GM23338 (cell line): ENCODE measurements at regions not wholly inside any gene's neighbourhood (a gene's known extent, or its start where the extent isn't known, plus 50 kb on each side); places are given as distances from the start of the nearest gene placed in this dataset.
A peak's percentile ranks its signal among the peaks of the same experiment; 100 is the strongest.

Source experiments
- ATAC-seq: fragments of 200-7000 bp; cut with Tn5 transposase; 3 replicates; pipeline ENCODE4 v1.9.1; 2020
- DNase-seq: peaks from one replicate; pipeline ENCODE4 v3.0.0-alpha.2; 2015; ENCODE audit warnings: low spot score
- H2AFZ ChIP-seq: fragments of 200-600 bp; sonication (generic); 2 replicates; pipeline ENCODE4 v1.8.0; 2016; ENCODE audit warnings: antibody characterized with exemption, mild to moderate bottlenecking, moderate library complexity
- H3F3A ChIP-seq: fragments of 200-600 bp; sonication (generic); replicated peaks from 2 replicates; pipeline ENCODE4 v1.8.0; 2017; ENCODE audit warnings: antibody characterized with exemption, mixed run types, low read depth
- H3K27ac ChIP-seq: fragments of 200-600 bp; sonication (generic); 2 replicates; pipeline ENCODE4 v1.6.1; 2016; ENCODE audit warnings: low read depth
- H3K27me3 ChIP-seq: fragments of 200-600 bp; sonication (generic); 2 replicates; pipeline ENCODE4 v1.8.0; 2016; ENCODE audit warnings: mild to moderate bottlenecking, mixed run types, moderate library complexity; ENCODE audit not compliant: insufficient read depth
- H3K36me3 ChIP-seq: fragments of 200-600 bp; sonication (generic); 2 replicates; pipeline ENCODE4 v1.8.0; 2016; ENCODE audit warnings: mild to moderate bottlenecking; ENCODE audit not compliant: insufficient read depth
- H3K4me1 ChIP-seq: fragments of 200-600 bp; sonication (generic); 2 replicates; pipeline ENCODE4 v1.8.0; 2016; ENCODE audit warnings: mild to moderate bottlenecking, moderate library complexity; ENCODE audit not compliant: insufficient read depth
- H3K4me2 ChIP-seq: fragments of 200-600 bp; sonication (generic); 2 replicates; pipeline ENCODE4 v1.7.1; 2017; ENCODE audit warnings: mixed run types
- H3K4me3 ChIP-seq: fragments of 200-600 bp; sonication (generic); 2 replicates; pipeline ENCODE4 v1.6.1; 2016; ENCODE audit warnings: mixed run types
- H3K79me2 ChIP-seq: fragments of 200-600 bp; sonication (generic); replicated peaks from 2 replicates; pipeline ENCODE4 v1.8.0; 2017; ENCODE audit warnings: mild to moderate bottlenecking; ENCODE audit not compliant: insufficient read depth
- H3K9me2 ChIP-seq: fragments of 200-600 bp; sonication (generic); 2 replicates; pipeline ENCODE4 v1.8.0; 2017; ENCODE audit not compliant: insufficient read depth
- H4K20me1 ChIP-seq: fragments of 200-600 bp; sonication (generic); replicated peaks from 2 replicates; pipeline ENCODE4 v1.8.0; 2017; ENCODE audit warnings: mild to moderate bottlenecking; ENCODE audit not compliant: insufficient read depth
- H3K27ac Mint-ChIP-seq: 2 replicates; pipeline ENCODE4 v1.8.0; 2020; ENCODE audit warnings: inconsistent platforms, mild to moderate bottlenecking, moderate library complexity, mixed read lengths
- H3K27me3 Mint-ChIP-seq: 3 replicates; pipeline ENCODE4 v1.8.0; 2022; ENCODE audit warnings: low read depth, mild to moderate bottlenecking, moderate library complexity, mixed read lengths, inconsistent platforms; ENCODE audit not compliant: insufficient read depth, poor library complexity
- H3K36me3 Mint-ChIP-seq: 3 replicates; pipeline ENCODE4 v1.8.0; 2021; ENCODE audit warnings: low read depth, mild to moderate bottlenecking, inconsistent platforms, moderate library complexity, mixed read lengths
- H3K4me1 Mint-ChIP-seq: 3 replicates; pipeline ENCODE4 v1.8.0; 2020; ENCODE audit warnings: mild to moderate bottlenecking, inconsistent platforms, mixed read lengths
- H3K4me3 Mint-ChIP-seq: 3 replicates; pipeline ENCODE4 v1.8.0; 2021; ENCODE audit warnings: moderate library complexity, mild to moderate bottlenecking, inconsistent platforms, mixed read lengths
- H3K9me3 Mint-ChIP-seq: 3 replicates; pipeline ENCODE4 v1.8.0; 2020; ENCODE audit warnings: moderate library complexity, mild to moderate bottlenecking, inconsistent platforms, mixed read lengths
- CREB1 ChIP-seq: fragments of 250-450 bp; sonication (Bioruptor Pico); IDR thresholded peaks from 2 replicates; pipeline ENCODE4 v1.5.0; 2020; ENCODE audit warnings: low read depth, mild to moderate bottlenecking, moderate library complexity
- CTCF ChIP-seq, 2 experiments: fragments of 200-600 bp in 1 of 2; sonication (generic) in 1 of 2; conservative IDR thresholded peaks; 2 replicates each; pipeline versions ENCODE4 v1.5.1 to v1.6.1; 2016 to 2017; ENCODE audit warnings: antibody characterized with exemption in 2 of 2, low read depth in 2 of 2, mild to moderate bottlenecking in 2 of 2, moderate library complexity in 1 of 2
- ETS1 ChIP-seq: IDR thresholded peaks from 2 replicates; pipeline ENCODE4 v1.6.1; 2016; ENCODE audit warnings: antibody characterized with exemption
- EZH2 ChIP-seq: fragments of 200-600 bp; sonication (generic); IDR thresholded peaks from one replicate; pipeline ENCODE4 v1.8.0; 2017; ENCODE audit warnings: antibody characterized with exemption, mild to moderate bottlenecking, low read depth; ENCODE audit not compliant: unreplicated experiment
- EZH2phosphoT487 ChIP-seq: fragments of 200-600 bp; sonication (generic); IDR thresholded peaks from one replicate; pipeline ENCODE4 v1.8.1; 2018; ENCODE audit warnings: antibody characterized with exemption; ENCODE audit not compliant: unreplicated experiment
- JUNB ChIP-seq: IDR thresholded peaks from one replicate; pipeline ENCODE4 v1.6.1; 2016; ENCODE audit warnings: antibody characterized with exemption; ENCODE audit not compliant: unreplicated experiment
- NANOG ChIP-seq: IDR thresholded peaks from 2 replicates; pipeline ENCODE4 v1.6.1; 2016; ENCODE audit warnings: antibody characterized with exemption, borderline replicate concordance
- POLR2AphosphoS5 ChIP-seq: IDR thresholded peaks from 2 replicates; pipeline ENCODE4 v1.6.1; 2016; ENCODE audit warnings: antibody characterized with exemption, low read depth
- REST ChIP-seq: IDR thresholded peaks from one replicate; pipeline ENCODE4 v1.6.1; 2018; ENCODE audit warnings: antibody characterized with exemption; ENCODE audit not compliant: unreplicated experiment
- ZNF114 ChIP-seq: fragments of 250-450 bp; sonication (Bioruptor Pico); IDR thresholded peaks from 2 replicates; pipeline ENCODE4 v1.5.0; 2020; ENCODE audit warnings: mild to moderate bottlenecking, moderate library complexity
- ZNF331 ChIP-seq: fragments of 250-450 bp; sonication (Bioruptor Pico); IDR thresholded peaks from 2 replicates; pipeline ENCODE4 v1.5.0; 2020; ENCODE audit warnings: low read depth, mild to moderate bottlenecking, moderate library complexity
- ZNF462 ChIP-seq: fragments of 250-450 bp; sonication (Bioruptor Pico); IDR thresholded peaks from 2 replicates; pipeline ENCODE4 v1.5.0; 2020; ENCODE audit warnings: mild to moderate bottlenecking, moderate library complexity

GRCh38 chr1:23628951-23629387 lies 62.6 kb upstream of the RPL11 start:
- H3K36me3 ChIP-seq: no peaks in the 10 kb centered on the region
- Mint-ChIP-seq H3K4me3 (no peak overlapping the region; the same call in 2 of the 3 replicates), H3K27ac (no peak overlapping the region), H3K9me3 (no peaks in the 10 kb centered on the region), H3K4me1 (peaks cover 15% of the 10 kb centered on the region), H3K27me3 (peaks cover 9% of the 10 kb centered on the region), H3K36me3 (no peaks in the 10 kb centered on the region)
- 0 out of 2 replicates have a peak, but pooled peaks cover 3% of the 10 kb centered on the region for H3K4me1 ChIP-seq
- H3K9me2 ChIP-seq: no peaks in the 10 kb centered on the region
- ATAC-seq (peak; percentile 56), DNase-seq (no peak)
- no peaks in the 10 kb centered on the region for H3K79me2 ChIP-seq
- H2AFZ ChIP-seq: peak overlapping the region; percentile 84; the same call in 1 of the 2 replicates
- H3F3A ChIP-seq: no peaks in the 10 kb centered on the region
- H4K20me1 ChIP-seq: no peaks in the 10 kb centered on the region
- no peak overlapping the region for H3K4me2 ChIP-seq
- H3K4me3 ChIP-seq: no peak overlapping the region
- no peak overlapping the region for H3K27ac ChIP-seq
- TF ChIP-seq POLR2AphosphoS5 (no peak), EZH2phosphoT487 (no peak), CTCF (conservative IDR thresholded peaks at IDR 0.05; ENCODE audit: low read depth in 2 of 2) (no peak), NANOG (no peak), REST (no peak), ZNF331 (CRISPR knock-in tag) (no peak), ETS1 (no peak), JUNB (no peak), EZH2 (no peak), ZNF462 (CRISPR knock-in tag) (no peak), ZNF114 (CRISPR knock-in tag) (no peak), CREB1 (CRISPR knock-in tag) (no peak)
- no peaks in the 10 kb centered on the region for H3K27me3 ChIP-seq
